HFFc6 (cell line): ENCODE measurements at regions not wholly inside any gene's neighbourhood (a gene's known extent, or its start where the extent isn't known, plus 50 kb on each side); places are given as distances from the start of the nearest gene placed in this dataset.
"Not testable (repeated sequence)": the region's sequence is repeated elsewhere in the genome, so short reads cannot be mapped to it uniquely, and the experiment has no call there.

Experiments used
- DNase-seq: peaks from one replicate; pipeline ENCODE4 v3.0.0-alpha.2; 2018
- H3K27ac Mint-ChIP-seq: 2 replicates; pipeline ENCODE4 v1.8.0; 2020; ENCODE audit warnings: mild to moderate bottlenecking, mixed read lengths
- H3K27me3 Mint-ChIP-seq: 2 replicates; pipeline ENCODE4 v1.8.0; 2021; ENCODE audit warnings: mild to moderate bottlenecking, moderate library complexity, mixed read lengths; ENCODE audit not compliant: insufficient read depth
- H3K36me3 Mint-ChIP-seq: 2 replicates; pipeline ENCODE4 v1.8.0; 2021; ENCODE audit warnings: low read depth, mixed read lengths
- H3K4me1 Mint-ChIP-seq: 2 replicates; pipeline ENCODE4 v1.8.0; 2020; ENCODE audit warnings: low read depth, mixed read lengths
- H3K4me3 Mint-ChIP-seq: 2 replicates; pipeline ENCODE4 v1.8.0; 2020; ENCODE audit warnings: mild to moderate bottlenecking, moderate library complexity, mixed read lengths
- H3K9me3 Mint-ChIP-seq: 2 replicates; pipeline ENCODE4 v1.8.0; 2020; ENCODE audit warnings: mild to moderate bottlenecking, mixed read lengths
- CTCF ChIP-seq: fragments of 200-600 bp; sonication (generic); IDR thresholded peaks from 2 replicates; pipeline ENCODE4 v1.5.0; 2021; ENCODE audit warnings: antibody characterized with exemption, mild to moderate bottlenecking

DNA sequence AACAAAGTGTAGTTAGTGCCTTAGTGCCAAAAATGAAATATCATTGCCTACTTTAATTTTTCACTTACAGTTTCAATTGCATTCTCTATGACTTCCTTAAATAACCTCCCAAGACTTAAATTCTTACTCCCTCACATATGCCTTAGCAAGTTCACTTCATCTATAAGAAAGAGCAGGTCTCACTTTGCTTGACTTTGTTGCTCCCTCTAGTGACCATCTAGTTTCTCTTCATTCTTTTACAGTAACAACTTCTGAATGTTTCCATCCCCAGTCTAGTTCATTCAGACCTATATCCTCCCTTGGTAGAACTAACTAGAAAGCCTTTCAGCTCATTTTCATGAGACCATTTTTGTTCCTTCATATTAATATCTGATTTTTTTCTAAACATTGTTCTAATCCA lies 2377.6 kb downstream of the EPHA3 start:
- H3K27me3 Mint-ChIP-seq, H3K27ac Mint-ChIP-seq, H3K36me3 Mint-ChIP-seq, H3K4me3 Mint-ChIP-seq, H3K4me1 Mint-ChIP-seq, H3K9me3 Mint-ChIP-seq: not testable (repeated sequence)
- peak; percentile 66 for TF ChIP-seq CTCF
- peak; percentile 31 for DNase-seq

- not testable (repeated sequence) for DNase-seq, H3K4me1 Mint-ChIP-seq, H3K27ac Mint-ChIP-seq, H3K36me3 Mint-ChIP-seq, H3K9me3 Mint-ChIP-seq, H3K27me3 Mint-ChIP-seq, H3K4me3 Mint-ChIP-seq
Measured at GRCh38 chr3:91485891-91486290, 2378.5 kb downstream of the EPHA3 start.

- DNase-seq, H3K9me3 Mint-ChIP-seq: not testable (repeated sequence)
Measured at GRCh38 chr3:91497712-91498111, 2390.3 kb downstream of the EPHA3 start.

DNA sequence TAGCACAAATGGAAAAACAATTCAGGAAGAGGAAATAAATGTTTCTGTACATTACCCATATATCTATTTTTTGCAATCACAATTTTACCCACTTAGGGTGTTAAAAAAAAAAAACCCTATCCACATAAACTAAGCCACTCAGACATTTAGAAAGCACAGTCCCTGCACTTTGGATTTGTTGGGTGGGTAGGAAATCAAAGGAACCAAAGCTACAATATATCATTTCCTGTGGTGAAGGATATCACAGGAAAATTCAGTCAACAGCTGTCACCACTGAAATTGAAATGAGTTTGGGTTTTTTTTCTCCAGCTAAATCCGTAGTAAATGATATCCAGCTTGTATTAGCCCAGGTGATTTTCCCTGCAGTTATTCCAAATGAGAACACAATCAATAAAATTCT lies 2392.4 kb downstream of the EPHA3 start:
- H3K27ac Mint-ChIP-seq, H3K27me3 Mint-ChIP-seq, H3K36me3 Mint-ChIP-seq, H3K9me3 Mint-ChIP-seq, H3K4me3 Mint-ChIP-seq, DNase-seq, H3K4me1 Mint-ChIP-seq: not testable (repeated sequence)

More at GRCh38 chr3:91497712-91498111, 2390.3 kb downstream of the EPHA3 start:
- not testable (repeated sequence) for H3K4me1 Mint-ChIP-seq, H3K27me3 Mint-ChIP-seq, H3K27ac Mint-ChIP-seq, H3K4me3 Mint-ChIP-seq, H3K36me3 Mint-ChIP-seq

- H3K36me3 Mint-ChIP-seq, H3K27me3 Mint-ChIP-seq, DNase-seq, H3K4me3 Mint-ChIP-seq, H3K9me3 Mint-ChIP-seq, H3K4me1 Mint-ChIP-seq, H3K27ac Mint-ChIP-seq: not testable (repeated sequence)
Measured at GRCh38 chr3:91504874-91505273, 2397.5 kb downstream of the EPHA3 start.
